Left lobe of liver (tissue), 2 donors: ENCODE measurements at regions not wholly inside any gene's neighbourhood (a gene's known extent, or its start where the extent isn't known, plus 50 kb on each side); places are given as distances from the start of the nearest gene placed in this dataset.
A peak's percentile ranks its signal among the peaks of the same experiment; 100 is the strongest.

Experiments
- ATAC-seq: fragments of 200-7000 bp; cut with Tn5 transposase; one replicate; pipeline ENCODE4 v1.9.1; 2020; ENCODE audit warnings: mild to moderate bottlenecking, moderate library complexity
- DNase-seq: peaks from one replicate; pipeline ENCODE4 v3.0.0-alpha.2; 2020; ENCODE audit warnings: low spot score
- donor health status: DM: no; HTN: no; CAD: no; lungs with moderate emphysema.
- donor health status: DM: no; HTN: yes; CAD: no.

- ATAC-seq: no peak
- no peak for DNase-seq
These were observed 64.1 kb upstream of the EEPD1 start for GRCh38 chr7:36088966-36089365.

- DNase-seq: no peak
- no peak for ATAC-seq
These were observed 61.8 kb upstream of the EEPD1 start for GRCh38 chr7:36090976-36091873.

- no peak for DNase-seq
- ATAC-seq: no peak
These were observed 61.2 kb upstream of the EEPD1 start for GRCh38 chr7:36091874-36092176.

- DNase-seq (no peak), ATAC-seq (peak; percentile 67)
These were observed 60.8 kb upstream of the EEPD1 start for GRCh38 chr7:36092221-36092771.

GRCh38 chr7:36096460-36097095 lies 56.5 kb upstream of the EEPD1 start:
- DNase-seq: no peak
- peak; percentile 76 for ATAC-seq

GRCh38 chr7:36098096-36098495 lies 55.0 kb upstream of the EEPD1 start:
- no peak for ATAC-seq
- no peak for DNase-seq

- ATAC-seq (no peak), DNase-seq (no peak)
These were observed 52.8 kb upstream of the EEPD1 start for GRCh38 chr7:36100226-36100625.

GRCh38 chr7:36100634-36101033 lies 52.4 kb upstream of the EEPD1 start:
- DNase-seq: no peak
- ATAC-seq: no peak
